GM21390 (cell line): ENCODE measurements at regions not wholly inside any gene's neighbourhood (a gene's known extent, or its start where the extent isn't known, plus 50 kb on each side); places are given as distances from the start of the nearest gene placed in this dataset.

Experiments used
- ATAC-seq: cut with Tn5 transposase; IDR thresholded peaks from one replicate; pipeline ENCODE4 v1.9.1; 2021; ENCODE audit not compliant: unreplicated experiment

- no peak for ATAC-seq
Measured at GRCh38 chr6:53744321-53744720, 50.5 kb upstream of the LRRC1 start.

GRCh38 chr6:53741034-53741823 lies 53.6 kb upstream of the LRRC1 start:
- ATAC-seq = no peak

DNA sequence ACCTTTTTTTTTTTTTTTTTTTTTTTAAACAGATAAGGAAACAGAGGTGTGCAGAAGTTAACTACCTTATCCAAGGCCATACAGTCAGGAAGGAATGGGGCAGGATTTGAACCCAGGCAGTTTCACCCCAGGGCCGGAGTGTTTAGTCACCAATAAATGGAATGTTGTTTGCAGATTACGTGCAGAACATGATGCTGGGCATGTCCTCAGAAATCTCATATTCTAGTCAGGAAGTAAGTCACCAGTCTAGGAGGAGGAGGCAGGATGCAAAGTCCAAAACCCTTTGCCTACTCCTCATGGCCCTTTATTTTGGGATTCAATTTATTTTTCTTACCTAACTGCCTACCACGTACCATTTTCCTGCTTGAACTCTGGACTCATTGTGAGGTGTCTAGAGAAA lies 57.1 kb upstream of the LRRC1 start:
- ATAC-seq = no peak

DNA sequence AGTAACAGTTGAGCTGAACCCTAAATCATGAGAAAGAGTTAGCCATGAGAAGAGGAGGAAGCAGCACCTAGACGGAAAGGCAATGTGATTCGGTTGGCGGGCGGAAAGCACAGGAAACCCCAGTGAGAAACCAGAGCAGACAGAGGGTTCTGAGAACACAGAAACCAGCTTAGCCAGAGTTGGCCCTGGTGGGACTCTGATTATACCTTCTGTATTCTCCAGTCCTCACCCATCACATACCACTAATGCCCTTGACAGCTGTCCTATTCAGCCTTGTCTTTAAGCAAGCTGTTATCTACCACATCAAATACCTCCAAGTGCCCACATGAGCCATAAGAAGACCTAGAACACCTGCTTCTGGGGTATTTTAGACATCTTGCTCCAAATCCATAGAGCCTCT lies 58.9 kb upstream of the LRRC1 start:
- ATAC-seq = peak; percentile 63

DNA sequence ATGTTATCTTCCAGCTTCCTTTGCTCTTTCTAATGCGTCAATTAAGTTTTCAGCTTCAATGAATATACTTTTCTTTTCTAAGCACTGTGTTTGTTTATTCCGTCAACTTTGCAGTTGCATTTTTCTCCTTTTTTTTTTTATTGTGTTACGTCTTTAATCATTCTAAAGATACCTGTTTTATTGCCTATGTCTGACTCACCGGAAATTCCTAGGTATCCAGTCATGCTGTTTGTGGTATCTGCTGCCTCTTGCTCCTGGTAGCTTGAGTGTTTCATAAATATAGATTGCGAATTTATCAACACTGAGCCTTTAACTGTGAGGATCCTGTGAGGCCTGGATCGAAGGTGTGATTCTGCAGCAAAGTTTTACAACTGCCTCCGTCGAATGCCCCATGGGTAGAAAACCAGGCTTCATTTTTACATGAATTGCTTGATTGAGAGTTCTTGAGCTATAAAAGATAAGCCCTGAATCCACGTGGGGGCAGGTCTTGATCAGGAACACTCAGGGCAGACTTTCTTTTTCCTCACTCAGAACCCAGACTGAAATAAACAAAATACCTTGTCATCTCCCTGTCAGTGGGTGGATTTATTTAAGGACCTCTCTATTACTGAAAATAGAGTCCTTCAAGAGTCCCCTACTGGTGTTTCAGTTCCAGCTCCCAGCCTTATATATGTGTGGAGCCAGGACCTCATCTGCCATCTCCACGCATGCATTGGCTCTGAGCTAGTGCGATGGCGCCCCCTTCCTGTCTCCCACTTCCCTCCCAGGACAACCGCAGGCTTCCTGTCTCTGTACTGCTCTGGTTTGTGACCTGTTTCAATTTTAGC lies 60.1 kb upstream of the LRRC1 start:
- ATAC-seq = peak; percentile 52

DNA sequence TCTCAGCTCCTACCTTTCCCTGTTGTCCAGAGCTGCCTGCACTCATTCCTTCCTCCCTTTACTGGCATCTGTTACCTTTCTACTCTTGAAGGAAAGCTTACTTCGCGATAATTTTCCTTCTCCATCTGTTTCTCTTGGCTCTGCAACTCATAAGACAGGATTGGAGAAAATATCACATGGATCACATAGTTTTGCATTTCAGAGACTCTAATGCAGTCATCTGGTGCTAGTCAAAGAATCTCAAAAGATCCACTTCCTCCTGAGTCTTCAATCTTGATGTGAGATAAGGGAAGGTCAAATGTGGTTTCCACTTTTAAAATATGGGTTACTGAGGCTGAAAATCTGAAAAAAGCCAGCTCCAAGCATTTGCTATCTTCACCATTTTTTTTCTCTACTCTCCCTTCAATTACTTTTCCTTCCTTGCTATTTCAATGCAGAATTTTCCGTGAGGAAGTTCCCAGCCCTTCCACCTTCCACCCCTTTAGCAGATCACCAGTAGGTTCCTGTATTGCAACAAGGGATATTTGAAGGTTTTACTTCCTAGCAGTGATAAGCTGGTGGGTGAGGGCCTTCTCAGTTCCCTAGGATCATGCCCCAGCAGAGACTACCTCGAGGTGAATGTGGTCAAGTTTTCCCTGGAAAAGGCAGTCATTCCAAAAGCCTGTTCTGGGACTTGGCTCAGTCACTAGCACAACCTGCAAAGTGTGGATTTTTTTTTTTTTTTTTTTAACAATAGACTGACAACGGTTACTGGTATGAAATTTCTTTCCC lies 62.8 kb upstream of the LRRC1 start:
- no peak for ATAC-seq

DNA sequence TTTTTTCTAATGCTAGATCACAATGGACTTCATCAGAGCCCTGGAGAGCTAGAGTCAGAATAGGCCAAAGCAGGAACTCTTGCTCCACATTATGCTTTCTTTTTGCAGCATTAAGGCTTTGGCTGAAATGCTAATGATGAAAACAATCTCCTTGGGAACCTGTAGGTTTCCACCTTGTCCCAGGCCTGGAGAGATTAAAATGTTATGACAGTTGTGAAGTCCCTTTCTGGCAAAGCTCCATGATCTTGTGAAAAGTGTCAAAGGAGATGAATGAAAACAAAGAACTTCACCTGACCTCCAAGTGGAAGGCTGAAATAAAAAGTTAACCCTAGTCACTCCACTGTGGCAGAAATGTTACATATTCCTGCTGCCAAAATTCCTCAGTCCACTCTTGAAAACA lies 64.0 kb upstream of the LRRC1 start:
- ATAC-seq = no peak

- ATAC-seq = peak; percentile 52
Measured at GRCh38 chr6:53728570-53729194, 63.1 kb upstream of the KLHL31 start.

DNA sequence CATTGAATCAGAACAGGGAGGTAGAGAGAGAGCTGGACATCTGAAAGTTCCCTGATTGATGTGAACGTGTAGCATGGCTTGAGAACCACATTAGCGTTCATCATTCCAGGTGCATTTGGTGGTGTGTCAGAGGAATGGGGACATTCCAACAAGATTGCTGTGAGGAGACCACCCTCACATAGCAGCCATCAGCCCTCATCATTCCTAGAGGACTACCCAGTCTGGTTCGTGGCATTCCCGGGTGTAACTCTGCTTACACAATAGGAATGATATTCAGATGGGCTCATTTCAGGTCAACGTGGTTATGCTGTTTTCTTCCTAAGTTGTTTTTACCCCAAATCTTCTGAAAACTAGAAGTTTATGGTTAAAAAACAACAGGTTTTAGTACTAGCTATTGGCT lies 62.2 kb upstream of the KLHL31 start:
- ATAC-seq = no peak

DNA sequence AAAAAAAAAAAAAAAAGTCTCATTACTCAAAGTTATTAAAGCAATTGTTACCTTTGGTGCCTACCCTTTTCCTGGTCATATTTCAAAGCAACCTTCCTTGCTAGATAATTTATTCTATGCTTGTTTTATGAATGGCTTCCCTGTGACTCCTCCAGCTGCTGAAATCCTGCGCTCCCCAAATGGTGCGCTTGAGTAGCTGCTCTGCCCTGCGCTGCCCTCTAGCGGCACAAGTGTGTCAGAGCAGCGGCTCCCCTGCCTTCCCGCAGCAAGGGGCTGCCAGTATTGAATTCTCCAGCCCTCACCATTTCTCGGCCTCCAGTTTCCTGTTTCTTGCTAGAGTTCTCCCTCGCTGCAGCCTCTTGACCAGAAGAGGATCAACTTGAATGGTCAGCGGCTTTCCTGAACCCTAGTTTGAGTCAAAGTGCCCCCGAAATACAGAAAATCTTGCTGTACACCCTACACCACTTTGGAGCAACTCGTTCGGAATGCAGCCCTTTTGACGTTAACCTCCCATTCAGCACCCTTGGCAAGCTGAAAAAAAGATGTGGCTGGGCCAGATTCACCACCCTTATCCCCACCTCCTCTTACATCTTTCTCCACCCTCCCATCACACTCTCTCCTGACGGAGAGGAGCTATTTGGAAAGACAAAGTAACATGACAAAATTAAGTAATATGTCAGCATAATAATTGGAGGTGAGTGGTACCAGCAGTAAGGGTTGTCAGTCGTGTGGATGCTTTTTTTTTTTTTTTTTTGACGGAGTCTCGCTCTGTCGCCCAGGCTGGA lies 60.4 kb upstream of the KLHL31 start:
- ATAC-seq = peak; percentile 90

GRCh38 chr6:53724501-53724900 lies 58.9 kb upstream of the KLHL31 start:
- ATAC-seq = no peak

DNA sequence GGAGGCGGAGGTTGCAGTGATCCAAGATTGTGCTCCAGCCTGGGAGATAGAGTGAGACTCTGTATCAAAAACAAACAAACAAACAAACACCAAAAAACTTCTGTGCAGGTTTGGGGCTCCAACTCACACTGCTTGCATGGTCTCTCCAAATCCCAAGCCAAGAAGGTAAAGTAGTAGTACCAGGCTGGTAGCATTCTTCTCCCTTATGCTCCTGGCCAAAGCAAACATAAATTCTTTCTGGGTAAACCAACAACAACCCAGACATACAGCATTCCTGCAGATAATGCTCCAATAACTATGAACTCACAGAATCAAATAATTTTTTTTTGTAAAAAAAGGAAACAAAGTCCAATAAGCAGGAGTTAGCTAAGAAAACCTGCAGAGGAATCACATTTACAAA lies 57.8 kb upstream of the KLHL31 start:
- no peak for ATAC-seq

GRCh38 chr6:53721766-53722165 lies 56.2 kb upstream of the KLHL31 start:
- no peak for ATAC-seq

DNA sequence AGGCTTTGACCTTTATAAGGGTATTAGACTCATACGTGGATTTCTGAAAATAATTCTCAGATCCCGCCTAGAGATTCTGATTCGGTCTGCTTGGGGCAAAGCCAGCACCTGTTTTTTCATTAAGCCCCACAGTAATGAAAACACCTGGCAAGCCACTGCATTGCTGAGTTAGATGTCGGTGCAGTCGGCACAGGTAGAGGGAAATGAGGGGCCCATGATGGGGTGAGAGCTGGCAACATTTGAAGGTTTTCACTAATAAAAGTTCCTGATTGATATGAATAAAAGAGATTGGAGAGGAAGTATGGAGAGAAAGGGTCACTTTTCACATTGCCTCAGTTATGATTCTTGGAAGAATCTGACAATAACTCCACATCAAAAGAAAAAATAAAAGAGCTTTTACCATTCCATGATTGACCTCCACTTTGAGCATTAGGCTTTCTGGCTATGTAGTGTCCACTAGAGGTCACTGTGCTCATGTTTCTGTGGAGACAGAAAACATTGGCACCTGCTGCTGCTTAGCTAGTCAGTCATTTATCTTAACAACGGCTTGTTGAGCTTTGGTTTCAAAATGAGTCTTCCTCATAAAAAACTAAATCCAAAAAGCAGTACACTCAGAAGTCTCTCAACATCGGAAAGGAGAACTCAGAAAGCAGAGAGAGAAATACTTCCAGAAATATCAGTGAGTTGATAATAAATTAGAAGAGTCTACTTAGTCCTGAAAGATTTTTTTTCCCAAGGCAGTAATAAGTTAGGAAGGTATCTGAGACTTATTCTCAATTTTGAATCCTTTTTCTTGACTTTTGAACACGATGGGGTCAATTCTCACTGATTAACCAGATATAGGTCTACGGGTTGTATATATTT lies 53.3 kb upstream of the KLHL31 start:
- peak; percentile 97 for ATAC-seq

- ATAC-seq = no peak
Measured at GRCh38 chr6:53717566-53717965, 52.0 kb upstream of the KLHL31 start.

DNA sequence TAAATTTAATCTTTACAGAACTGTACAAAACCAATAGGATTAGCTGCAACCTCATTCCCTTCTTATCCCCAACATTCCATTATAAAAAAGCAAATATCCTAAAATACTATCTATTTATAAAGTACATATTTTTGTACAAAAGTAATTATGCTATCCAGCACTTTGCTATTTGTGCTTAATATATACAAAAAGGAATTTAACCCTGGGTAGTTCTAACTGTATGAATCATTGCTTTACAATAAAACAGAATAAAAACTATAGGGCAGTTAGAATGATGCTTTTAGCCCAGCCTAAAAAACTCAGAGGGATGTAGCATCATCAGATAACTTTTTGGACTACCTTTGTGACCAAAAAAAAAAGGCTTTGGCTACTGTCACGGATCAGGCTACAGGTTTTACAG lies 49.9 kb upstream of the KLHL31 start:
- ATAC-seq = no peak
